PC-9 (cell line): ENCODE measurements at regions not wholly inside any gene's neighbourhood (a gene's known extent, or its start where the extent isn't known, plus 50 kb on each side); places are given as distances from the start of the nearest gene placed in this dataset.

Source experiments
- BruUV-seq: library from RNA; stranded (reverse); fragments of 400-500 nt; replicated peaks from 2 replicates; lab custom pipeline; 2021; lab: Mats Ljungman, UMichigan
- CTCF ChIA-PET: fragments of 300-600 bp; sonication (Branson Sonifier 250); formaldehyde crosslinking; loops from one replicate; lab custom pipeline; 2022; ENCODE audit warnings: antibody characterized with exemption; lab: Charles Lee
- POLR2A ChIA-PET: fragments of 300-600 bp; sonication (Branson Sonifier 250); formaldehyde crosslinking; loops from one replicate; lab custom pipeline; 2022; ENCODE audit warnings: antibody characterized with exemption; ENCODE audit not compliant: unreplicated experiment; lab: Charles Lee
- DNase-seq, 2 experiments: peaks; one replicate each; pipeline versions ENCODE4 v3.0.0 to v3.0.0-alpha.2; 2015 to 2022; ENCODE audit warnings: mixed read lengths in 1 of 2
- H2AFZ ChIP-seq: fragments of 200-600 bp; sonication (generic); 2 replicates; pipeline ENCODE4 v1.8.1; 2017; ENCODE audit warnings: antibody characterized with exemption
- H3F3A ChIP-seq: fragments of 200-600 bp; sonication (generic); 2 replicates; pipeline ENCODE4 v1.8.1; 2017; ENCODE audit warnings: antibody characterized with exemption, mild to moderate bottlenecking, low read depth; ENCODE audit not compliant: insufficient read depth
- H3K27ac ChIP-seq: fragments of 200-600 bp; sonication (generic); 2 replicates; pipeline ENCODE4 v1.6.1; 2016; ENCODE audit warnings: mixed run types
- H3K27me3 ChIP-seq: fragments of 200-600 bp; sonication (generic); 2 replicates; pipeline ENCODE4 v1.6.1; 2016; ENCODE audit warnings: low read depth, mixed run types; ENCODE audit not compliant: insufficient read depth
- H3K36me3 ChIP-seq: fragments of 200-600 bp; sonication (generic); 2 replicates; pipeline ENCODE4 v1.6.1; 2016; ENCODE audit warnings: low read depth, mixed run types
- H3K4me1 ChIP-seq: fragments of 200-600 bp; sonication (generic); replicated peaks from 2 replicates; pipeline ENCODE4 v1.6.1; 2016; ENCODE audit warnings: mixed run types; ENCODE audit not compliant: insufficient read depth
- H3K4me2 ChIP-seq: fragments of 200-600 bp; sonication (generic); 2 replicates; pipeline ENCODE4 v1.6.1; 2017; ENCODE audit warnings: mixed run types
- H3K4me3 ChIP-seq: fragments of 200-600 bp; sonication (generic); 2 replicates; pipeline ENCODE4 v1.6.1; 2016; ENCODE audit warnings: mixed run types
- H3K79me2 ChIP-seq: fragments of 200-600 bp; sonication (generic); 2 replicates; pipeline ENCODE4 v1.6.1; 2017; ENCODE audit warnings: low read depth, mixed run types
- H3K9me2 ChIP-seq: fragments of 200-600 bp; sonication (generic); 2 replicates; pipeline ENCODE4 v1.8.1; 2017; ENCODE audit warnings: mild to moderate bottlenecking; ENCODE audit not compliant: insufficient read depth
- H3K9me3 ChIP-seq: fragments of 200-600 bp; sonication (generic); 2 replicates; pipeline ENCODE4 v1.8.1; 2016; ENCODE audit warnings: low read depth; ENCODE audit not compliant: insufficient read depth
- H4K20me1 ChIP-seq: fragments of 200-600 bp; sonication (generic); 2 replicates; pipeline ENCODE4 v1.8.1; 2017; ENCODE audit not compliant: insufficient read depth
- EZH2 ChIP-seq: fragments of 200-600 bp; sonication (generic); IDR thresholded peaks from 2 replicates; pipeline ENCODE4 v1.8.0; 2017; ENCODE audit warnings: antibody characterized with exemption, low read depth
- intact Hi-C: fragments of 100-400 bp; cut with micrococcal nuclease; formaldehyde crosslinking; loops from one replicate; pipeline ENCODE4 v1.10.0; 2022; ENCODE audit not compliant: unreplicated experiment
- TF ChIP-seq, protein P1 (sequence below): fragments of 200-600 bp; sonication (generic); conservative IDR thresholded peaks from 2 replicates; pipeline ENCODE4 v1.6.1; 2017; ENCODE audit warnings: mixed run types, antibody characterized with exemption, mild to moderate bottlenecking, moderate library complexity

DNA sequence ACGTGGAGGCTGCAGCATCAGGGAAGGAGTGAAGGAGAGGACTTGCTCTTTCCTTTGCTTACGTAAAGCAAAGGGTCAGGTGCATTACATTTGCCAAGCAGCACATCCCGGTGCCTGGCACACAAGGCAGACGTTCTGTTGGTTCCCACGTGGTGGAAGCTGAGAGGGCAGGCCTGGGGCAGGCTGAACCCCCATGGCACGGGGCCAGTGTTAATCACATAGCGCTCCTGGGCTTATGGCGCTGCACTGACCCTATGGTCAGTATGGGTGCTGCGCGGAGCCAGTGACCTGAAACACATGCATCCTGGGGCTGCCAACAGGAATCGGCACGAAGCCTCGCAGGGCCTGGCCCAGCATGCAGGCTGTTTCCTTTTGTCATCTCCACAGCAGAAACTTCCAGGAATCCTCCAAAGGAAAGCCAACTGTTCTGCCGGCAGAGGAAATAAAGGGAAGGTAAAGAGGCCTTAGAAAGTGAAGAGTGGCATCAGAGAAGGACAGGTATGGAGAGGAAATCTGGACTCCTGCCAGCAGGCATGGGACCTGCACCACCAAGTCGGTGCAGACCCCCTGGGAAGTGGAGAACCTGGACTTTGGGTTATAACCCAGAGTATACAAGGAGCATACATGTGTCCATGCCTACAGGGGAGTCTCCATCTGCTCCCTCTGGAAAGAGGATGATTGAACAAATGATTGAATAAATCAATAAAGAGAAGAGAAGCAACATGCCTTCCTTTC lies 560.2 kb downstream of the TCERG1L start:
- intact Hi-C loops, result no loop called here
- BruUV-seq, result no TSS peak
- POLR2A ChIA-PET, result no interaction called here

DNA sequence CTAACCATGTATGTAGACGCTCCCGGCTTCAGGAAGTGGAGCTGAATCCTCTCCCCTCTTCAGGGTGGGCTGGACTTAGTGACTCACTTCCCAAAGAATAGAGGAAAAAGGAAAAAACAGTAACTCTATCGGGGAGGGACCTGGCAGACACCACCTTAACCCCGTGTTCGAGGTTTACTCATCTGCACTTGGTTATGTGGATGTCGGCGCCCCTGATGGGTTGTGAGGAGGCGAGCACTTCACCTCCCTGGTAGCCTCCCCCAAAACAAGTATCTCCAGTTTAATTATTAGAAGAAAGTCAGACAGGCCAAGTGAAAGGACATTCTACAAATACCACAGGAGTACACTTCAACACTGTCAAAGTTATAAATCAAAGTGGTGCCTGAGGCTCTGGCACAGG lies 559.7 kb downstream of the TCERG1L start:
- BruUV-seq, result no TSS peak
- Histone ChIP-seq H2AFZ (no peak overlapping the region), H3K9me2 (no peaks in the 10 kb centered on the region), H3K4me3 (no peak overlapping the region), H3F3A (no peaks in the 10 kb centered on the region), H3K36me3 (no peaks in the 10 kb centered on the region), H3K4me2 (no peak overlapping the region), H3K27ac (no peak overlapping the region), H3K27me3 (peaks cover 35% of the 10 kb centered on the region), H4K20me1 (no peaks in the 10 kb centered on the region), H3K9me3 (no peaks in the 10 kb centered on the region), H3K4me1 (no peaks in the 10 kb centered on the region), H3K79me2 (no peaks in the 10 kb centered on the region)
- no peak for DNase-seq
- no peak for TF ChIP-seq EZH2
- TF ChIP-seq, protein P1, sequence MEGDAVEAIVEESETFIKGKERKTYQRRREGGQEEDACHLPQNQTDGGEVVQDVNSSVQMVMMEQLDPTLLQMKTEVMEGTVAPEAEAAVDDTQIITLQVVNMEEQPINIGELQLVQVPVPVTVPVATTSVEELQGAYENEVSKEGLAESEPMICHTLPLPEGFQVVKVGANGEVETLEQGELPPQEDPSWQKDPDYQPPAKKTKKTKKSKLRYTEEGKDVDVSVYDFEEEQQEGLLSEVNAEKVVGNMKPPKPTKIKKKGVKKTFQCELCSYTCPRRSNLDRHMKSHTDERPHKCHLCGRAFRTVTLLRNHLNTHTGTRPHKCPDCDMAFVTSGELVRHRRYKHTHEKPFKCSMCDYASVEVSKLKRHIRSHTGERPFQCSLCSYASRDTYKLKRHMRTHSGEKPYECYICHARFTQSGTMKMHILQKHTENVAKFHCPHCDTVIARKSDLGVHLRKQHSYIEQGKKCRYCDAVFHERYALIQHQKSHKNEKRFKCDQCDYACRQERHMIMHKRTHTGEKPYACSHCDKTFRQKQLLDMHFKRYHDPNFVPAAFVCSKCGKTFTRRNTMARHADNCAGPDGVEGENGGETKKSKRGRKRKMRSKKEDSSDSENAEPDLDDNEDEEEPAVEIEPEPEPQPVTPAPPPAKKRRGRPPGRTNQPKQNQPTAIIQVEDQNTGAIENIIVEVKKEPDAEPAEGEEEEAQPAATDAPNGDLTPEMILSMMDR, result no peak
- intact Hi-C loops, result no loop called here
- CTCF ChIA-PET, result no interaction called here
- POLR2A ChIA-PET, result no interaction called here

More for the DNA sequence above, 560.2 kb downstream of the TCERG1L start:
- Histone ChIP-seq H2AFZ (no peak overlapping the region), H3K4me1 (no peaks in the 10 kb centered on the region), H3K4me2 (no peak overlapping the region), H3K9me3 (no peaks in the 10 kb centered on the region), H3F3A (no peaks in the 10 kb centered on the region), H3K9me2 (no peaks in the 10 kb centered on the region), H3K36me3 (no peaks in the 10 kb centered on the region), H3K27ac (no peak overlapping the region), H4K20me1 (no peaks in the 10 kb centered on the region), H3K4me3 (no peak overlapping the region), H3K27me3 (peaks cover 38% of the 10 kb centered on the region), H3K79me2 (no peaks in the 10 kb centered on the region)
- no peak for DNase-seq
- CTCF ChIA-PET, result no interaction called here
- TF ChIP-seq, protein P1, result no peak
- TF ChIP-seq EZH2, result no peak

DNA sequence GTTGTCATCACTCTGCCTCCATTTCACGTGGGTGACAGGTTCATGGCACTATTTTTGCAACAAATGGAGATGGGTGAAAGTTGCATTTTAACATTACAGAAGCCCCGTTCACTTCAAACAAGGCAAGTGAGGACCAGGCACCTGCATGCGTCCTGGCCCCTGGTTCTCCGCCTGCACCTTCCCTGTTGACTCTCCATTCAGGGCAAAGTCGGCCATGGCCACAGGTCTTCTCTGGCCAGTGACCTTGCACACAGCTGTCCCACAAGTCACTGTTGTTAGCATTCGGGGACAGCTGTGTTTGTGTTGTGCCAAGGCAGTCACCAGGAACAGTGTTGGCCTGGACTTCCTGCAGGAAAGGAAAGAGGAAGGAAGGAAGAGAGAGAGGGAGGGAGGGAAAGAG lies 554.9 kb downstream of the TCERG1L start:
- intact Hi-C loops, result no loop called here
- no peaks in the 10 kb centered on the region for H3K36me3 ChIP-seq
- H3K9me3 ChIP-seq, result no peaks in the 10 kb centered on the region
- no peak overlapping the region for H2AFZ ChIP-seq
- H3K4me2 ChIP-seq, result no peak overlapping the region
- no peaks in the 10 kb centered on the region for H3K4me1 ChIP-seq
- no TSS peak for BruUV-seq
- no peak overlapping the region for H3K4me3 ChIP-seq
- no peaks in the 10 kb centered on the region for H4K20me1 ChIP-seq
- TF ChIP-seq EZH2, result no peak
- TF ChIP-seq, protein P1, result no peak
- H3K9me2 ChIP-seq, result no peaks in the 10 kb centered on the region
- H3F3A ChIP-seq, result no peaks in the 10 kb centered on the region
- DNase-seq, result no peak
- ChIA-PET CTCF (no interaction called here), POLR2A (no interaction called here)
- no peaks in the 10 kb centered on the region for H3K79me2 ChIP-seq
- H3K27ac ChIP-seq, result no peak overlapping the region
- H3K27me3 ChIP-seq, result 0 out of 2 replicates have a peak, but pooled peaks cover 5% of the 10 kb centered on the region
